HG03439 (cell line): ENCODE measurements at regions not wholly inside any gene's neighbourhood (a gene's known extent, or its start where the extent isn't known, plus 50 kb on each side); places are given as distances from the start of the nearest gene placed in this dataset.
"Not testable (repeated sequence)": the region's sequence is repeated elsewhere in the genome, so short reads cannot be mapped to it uniquely, and the experiment has no call there.

Experiments
- ATAC-seq: cut with Tn5 transposase; IDR thresholded peaks from one replicate; pipeline ENCODE4 v1.9.1; 2021; ENCODE audit warnings: mild to moderate bottlenecking, moderate library complexity; ENCODE audit not compliant: unreplicated experiment

DNA sequence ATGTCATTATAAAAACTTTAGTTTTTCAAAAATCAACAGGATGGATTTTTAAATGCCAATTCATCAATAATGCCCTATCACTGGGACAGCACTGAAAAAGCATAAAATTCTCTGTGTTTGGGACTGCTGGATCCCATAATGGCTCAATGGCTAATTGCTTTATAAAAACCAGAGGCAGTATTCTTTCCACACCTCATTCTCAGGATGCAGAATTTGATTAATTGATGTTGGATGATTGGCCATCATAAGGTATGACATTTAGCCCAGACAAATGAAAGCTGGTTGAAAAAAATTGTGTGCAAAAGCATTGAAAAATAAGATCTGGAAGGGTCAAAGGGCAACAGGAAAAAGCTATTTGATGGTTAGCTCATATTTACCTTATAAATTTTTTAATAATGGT is 362.2 kb upstream of the SNX7 start:
- no peak for ATAC-seq

DNA sequence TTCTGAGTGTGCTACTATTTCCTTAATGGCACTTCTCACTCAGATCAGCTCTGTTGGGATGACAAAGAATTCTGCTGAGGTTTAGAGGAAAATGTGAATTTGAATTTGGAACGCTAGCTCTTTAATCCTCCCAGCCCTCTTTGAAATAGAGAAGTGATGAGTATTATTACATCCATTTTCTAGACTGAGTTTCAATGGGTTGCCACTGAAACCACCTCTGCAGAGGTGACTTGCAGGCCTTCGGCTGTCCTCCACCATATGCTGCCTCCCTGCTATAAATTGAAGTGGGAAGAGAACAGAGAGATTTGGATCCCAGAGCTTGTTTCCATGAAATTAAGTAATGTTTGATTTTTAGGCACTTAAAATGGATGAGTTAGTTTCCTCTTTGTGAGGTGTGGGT is 363.2 kb upstream of the SNX7 start:
- ATAC-seq: no peak

DNA sequence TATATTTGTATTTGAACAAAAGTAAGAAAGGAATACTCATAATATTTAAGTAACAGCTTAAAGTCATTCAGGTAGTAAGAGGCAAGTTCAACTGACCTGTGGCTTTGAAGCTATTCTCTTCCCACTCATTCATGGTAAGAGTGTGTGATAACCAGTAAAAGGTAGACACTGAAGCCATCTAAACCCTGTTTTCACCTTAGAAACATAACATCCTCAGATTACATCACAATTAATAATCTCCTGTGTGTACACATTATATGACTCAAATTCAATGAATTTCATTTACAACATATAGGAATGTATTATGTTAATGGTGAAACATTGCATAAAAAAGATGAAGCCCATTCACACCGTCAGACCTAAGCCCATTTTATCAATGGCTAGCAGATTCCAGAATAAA is 364.8 kb upstream of the SNX7 start:
- no peak for ATAC-seq

DNA sequence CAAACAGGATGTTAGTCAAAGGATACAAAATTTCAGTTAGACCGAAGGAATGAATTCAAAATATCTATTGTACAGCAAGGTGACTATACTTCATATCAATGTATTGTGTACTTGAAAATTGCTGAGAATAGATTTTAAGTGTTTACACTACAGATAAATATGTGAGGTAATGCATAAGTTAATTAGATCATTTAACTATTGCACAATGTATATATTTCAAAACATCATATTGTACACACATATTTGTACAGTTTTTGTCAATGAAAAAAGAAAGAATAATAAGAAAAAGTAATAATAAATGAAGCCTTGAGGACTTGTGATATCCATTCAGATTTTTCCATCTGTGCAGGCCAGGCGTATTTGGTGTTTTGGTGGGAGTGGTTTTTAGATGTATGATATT is 367.4 kb upstream of the SNX7 start:
- no peak for ATAC-seq

DNA sequence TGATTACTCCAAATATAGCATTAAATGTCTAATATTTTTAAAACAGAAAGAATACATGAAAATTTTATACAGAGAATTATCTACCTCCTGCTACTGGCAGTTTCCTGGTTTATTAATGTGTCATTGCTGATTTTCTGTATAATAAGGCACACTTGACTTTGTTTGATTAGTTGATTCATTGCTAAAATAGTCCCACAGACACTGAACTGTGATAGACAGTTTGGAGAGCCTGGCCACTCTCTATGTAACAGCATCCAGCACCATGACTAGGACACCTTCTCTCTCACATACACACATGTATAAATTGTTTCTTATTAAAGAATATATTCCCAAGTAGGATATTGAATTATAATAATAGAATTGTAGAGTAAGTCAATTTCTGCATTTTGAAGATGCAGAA is 368.5 kb upstream of the SNX7 start:
- no peak for ATAC-seq

DNA sequence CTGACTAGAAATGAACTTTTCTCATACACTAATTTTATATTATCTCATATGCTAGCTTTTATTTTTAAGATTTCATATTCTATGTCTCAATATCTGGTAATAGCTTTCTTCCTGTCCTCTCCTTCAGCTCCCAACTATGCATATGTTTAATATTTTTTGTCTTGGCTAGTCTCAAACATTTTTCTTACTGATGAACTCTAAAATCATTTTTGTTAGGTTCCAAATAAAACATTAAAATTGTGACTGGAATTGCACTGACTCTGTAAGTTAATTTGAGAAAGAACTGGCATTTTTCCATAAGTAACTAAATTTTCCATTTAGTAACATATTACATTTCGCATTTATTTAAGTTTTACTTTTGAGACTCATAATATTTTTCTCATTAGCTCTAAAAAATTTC is 368.5 kb upstream of the DPYD start:
- no peak for ATAC-seq

DNA sequence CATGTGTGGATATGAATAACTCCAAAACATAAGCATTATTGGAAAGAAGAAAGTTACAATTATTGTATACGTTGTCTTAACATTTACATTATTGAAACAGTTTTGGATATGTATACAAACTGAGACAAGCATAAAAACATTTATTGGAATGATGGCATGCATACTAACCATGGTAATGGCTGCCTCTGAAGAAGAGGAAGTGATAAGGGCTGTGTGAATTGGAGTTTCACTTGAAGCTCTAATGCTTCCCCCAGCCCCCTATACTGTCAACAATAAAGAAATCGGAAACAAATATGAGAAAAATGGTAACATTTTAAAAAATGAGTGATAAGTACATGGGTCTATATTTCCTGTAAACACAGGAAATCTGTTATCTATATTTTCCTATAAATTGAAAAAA is 367.7 kb upstream of the DPYD start:
- no peak for ATAC-seq

DNA sequence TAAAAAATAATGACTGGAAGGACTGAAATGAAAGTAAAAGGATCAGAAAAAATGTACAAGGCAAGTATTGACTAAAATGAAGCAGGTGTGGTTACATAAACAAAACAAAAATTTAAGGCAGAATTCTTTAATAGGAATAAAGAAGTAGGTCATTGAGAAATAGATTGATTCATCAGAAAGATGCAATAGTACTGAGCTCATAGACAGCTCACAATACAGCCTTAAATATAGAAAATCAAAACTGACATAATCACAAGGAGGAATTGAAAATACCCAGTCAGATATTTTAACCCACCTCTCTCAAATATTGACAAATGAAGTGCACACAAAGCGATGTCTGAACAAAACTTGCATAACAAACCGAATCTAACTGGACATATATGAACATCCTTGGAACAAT is 366.8 kb upstream of the DPYD start:
- no peak for ATAC-seq

DNA sequence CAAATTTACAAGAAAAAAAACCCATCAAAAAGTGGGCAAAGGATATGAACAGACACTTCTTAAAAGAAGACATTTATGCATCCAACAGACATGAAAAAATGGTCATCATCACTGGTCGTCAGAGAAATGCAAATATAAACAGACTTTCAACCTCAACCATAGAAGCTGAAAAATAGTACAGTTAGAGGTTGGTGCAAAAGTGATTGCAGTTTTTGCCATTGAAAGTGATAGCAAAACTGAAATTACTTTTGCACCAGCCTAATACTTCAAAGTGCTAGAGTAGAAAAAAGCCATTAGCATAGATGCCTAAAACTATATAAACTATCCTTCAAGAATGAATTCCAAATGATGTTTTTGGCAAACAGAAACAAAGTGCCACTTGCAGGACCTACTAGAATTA is 365.8 kb upstream of the DPYD start:
- peak; percentile 80 for ATAC-seq

DNA sequence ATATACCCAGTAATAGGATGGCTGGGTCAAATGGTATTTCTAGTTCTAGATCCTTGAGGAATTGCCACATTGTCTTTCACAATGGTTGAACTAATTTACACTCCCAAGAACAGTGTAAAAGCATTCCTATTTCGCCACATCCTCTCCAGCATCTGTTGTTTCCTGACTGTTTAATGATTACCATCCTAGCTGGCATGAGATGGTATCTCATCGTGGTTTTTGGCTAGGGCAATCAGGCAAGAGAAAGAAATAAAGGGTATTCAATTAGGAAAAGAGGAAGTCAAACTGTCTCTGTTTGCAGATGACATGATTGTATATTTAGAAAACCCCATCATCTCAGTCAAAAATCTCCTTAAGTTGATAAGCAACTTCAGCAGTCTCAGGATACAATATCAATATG is 364.5 kb upstream of the DPYD start:
- ATAC-seq: not testable (repeated sequence)

DNA sequence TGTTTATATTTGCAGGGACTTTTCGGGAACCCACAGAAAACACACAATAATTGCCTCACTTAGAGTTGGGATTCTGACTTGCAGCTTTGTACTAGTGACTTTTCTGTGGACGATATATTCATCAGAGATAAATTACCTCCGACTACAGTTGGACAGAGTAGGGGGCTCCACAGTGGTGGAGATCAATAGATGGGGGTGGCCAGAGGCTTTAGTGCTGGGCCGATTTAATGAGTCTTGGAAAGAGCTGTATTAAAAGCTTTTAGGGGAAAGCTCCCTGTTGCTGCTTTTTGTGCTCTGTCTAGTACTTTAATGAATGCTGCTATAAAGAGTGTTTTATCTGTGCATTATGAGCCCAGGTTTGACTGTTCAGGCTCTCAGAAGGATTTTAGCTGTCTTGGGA is 359.2 kb upstream of the DPYD start:
- no peak for ATAC-seq

DNA sequence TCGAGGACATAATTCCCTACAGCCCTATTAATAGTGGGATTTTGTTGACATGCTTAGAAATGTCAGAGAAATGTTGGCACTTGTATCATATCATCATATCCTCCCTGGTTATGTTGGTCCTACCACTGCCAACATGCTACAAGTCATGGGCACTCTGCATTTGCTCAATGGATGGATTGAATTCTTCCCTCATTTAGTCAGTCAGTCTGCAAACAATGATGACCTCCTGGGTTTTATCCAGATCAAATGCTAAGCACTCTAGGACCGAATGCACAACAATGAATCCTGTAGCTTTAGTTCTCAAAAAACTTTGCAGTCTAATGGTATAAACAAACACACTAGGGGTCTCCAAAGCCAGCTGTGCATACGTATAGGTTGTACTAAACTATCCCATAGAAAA is 357.2 kb upstream of the DPYD start:
- no peak for ATAC-seq

DNA sequence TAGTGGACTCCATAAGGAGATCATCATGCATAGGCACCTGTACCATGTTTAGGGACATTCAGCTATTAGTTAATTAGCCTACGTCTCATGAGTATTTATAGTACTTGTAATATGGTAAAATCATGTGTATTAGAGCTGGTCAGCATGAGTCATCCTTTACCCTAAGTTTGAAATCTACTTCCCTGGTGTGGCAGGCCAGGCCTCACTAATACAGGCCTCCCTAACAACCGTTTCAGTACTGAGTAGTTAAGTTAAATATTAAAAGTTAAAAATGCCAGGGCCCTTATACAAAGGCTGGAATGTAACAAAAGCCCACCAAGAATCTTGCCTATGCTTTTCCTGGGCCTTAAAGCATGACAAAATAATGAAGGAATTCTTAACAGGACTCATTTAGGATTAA is 356.3 kb upstream of the DPYD start:
- no peak for ATAC-seq

DNA sequence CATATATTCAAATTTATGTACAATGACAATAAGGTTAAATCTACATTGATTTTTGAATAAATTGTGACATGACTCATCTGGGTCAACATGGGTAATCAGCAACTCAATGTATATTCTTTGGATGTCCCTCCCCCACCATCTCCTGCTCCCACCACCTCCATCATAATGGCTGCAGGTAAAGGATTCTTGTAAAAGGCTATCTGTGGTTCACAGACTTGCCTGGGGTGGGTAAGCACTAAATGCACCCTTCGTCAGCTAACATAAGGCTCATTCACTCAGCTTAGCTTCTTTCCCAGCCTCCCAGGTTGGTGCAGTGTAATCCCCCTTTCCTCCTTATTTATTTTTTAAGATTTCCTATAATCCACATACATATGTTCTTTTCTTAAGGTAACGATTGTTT is 355.7 kb upstream of the DPYD start:
- no peak for ATAC-seq

DNA sequence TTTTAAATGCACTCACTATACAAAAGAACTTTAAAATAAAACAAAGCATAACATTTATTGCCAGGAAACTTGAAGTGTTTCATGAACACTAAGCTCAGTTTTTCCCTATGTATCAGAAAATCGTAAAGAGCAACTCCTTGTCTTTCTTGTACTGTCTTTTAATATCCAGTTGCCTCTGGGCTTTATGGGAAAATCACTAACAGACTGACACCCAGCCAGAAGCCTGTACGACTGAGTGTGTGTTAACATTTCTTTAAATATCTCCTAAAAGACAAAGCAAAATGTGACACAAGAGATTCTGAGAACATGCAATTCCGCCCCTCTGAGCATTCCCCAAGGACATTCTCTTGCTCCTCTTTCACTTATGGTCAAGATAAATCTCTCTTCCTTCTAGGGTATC is 347.5 kb upstream of the DPYD start:
- no peak for ATAC-seq

DNA sequence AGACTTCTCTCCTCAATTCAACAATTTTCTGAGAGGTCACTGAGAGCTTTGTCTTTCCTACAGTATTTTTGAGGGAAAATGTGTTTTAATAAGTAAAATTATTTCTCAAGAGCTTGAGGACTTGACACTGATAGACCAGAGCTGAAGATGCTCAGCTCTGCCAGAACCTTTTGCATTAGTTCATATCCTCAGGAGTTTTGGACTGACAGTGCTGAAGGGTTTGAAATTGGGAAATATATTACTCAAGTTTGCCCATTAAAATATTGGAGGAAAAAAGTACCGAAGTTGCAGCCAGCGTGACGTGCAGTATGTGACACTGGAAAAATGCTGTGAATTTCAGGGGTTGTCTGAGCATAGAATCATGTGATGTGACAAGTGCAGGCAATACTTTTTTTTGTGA is 346.6 kb upstream of the DPYD start:
- no peak for ATAC-seq

DNA sequence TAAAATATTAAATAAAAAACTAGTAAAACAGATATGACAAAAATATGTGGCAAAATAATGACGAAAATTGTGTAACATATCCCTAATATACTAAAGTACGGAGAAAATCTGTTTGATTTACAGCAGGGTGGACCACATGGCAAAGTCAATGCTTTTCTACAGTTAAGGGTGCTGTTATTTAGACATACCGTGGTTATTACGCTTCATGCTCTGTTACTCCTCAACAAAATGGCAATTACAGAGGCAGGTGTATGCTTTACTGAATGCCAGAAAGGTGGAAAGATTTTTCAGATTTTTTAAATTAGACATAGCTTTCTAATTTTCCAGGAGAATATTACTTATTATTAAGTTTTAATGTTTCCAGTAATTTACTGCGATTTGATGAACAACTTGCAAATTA is 343.9 kb upstream of the DPYD start:
- no peak for ATAC-seq

DNA sequence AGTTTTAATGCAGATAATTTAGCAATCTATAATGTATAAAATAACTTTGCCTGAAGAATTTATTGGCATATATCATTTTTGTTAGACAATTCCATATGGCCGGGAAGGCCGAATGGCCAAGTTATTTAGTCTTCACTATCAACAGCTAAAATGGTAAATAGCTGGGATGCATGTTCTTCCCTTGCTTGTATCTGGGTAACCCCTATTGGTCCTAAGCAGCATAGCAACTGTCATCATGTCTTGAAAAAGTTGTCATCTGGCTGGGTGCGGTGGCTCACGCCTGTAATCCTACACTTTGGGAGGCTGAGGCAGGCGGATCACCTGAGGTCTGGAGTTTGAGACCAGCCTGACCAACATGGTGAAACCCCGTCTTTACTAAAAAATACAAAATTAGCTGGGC is 340.0 kb upstream of the DPYD start:
- ATAC-seq: no peak

DNA sequence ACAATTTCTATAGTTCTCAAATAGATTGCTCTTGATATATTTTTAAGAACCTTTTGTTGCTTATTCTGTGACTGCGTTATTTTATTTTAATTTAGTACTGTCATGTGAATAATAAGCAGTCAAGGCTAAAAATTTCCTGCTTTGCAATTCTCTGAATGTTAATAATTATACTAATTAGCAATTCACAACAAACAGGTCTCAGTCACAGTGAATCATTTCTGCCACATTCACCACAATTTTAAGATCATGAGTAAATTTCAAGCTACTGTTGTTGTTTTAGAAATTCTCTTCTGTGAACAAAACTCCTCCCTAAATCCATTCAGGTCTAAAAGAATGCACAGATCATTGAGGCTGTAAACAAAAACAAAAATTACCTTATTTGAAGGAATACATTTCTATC is 339.6 kb upstream of the DPYD start:
- ATAC-seq: no peak

DNA sequence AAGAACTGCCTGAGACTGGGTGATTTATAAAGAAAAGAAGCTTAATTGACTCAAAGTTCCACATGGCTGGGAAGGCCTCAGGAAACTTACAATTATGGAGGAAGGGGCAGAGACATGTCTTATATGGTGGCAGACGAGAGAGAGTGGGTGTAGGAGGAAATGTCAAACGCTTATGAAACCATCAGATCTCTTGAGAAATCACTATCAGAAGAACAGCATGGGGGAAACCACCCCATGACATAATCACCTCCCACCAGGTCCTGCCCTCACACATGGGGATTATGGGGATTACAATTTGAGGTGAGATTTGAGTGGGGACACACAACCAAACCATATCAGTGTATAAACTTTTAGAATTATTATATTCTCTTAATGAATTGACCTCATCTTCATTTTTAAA is 335.9 kb upstream of the DPYD start:
- no peak for ATAC-seq

DNA sequence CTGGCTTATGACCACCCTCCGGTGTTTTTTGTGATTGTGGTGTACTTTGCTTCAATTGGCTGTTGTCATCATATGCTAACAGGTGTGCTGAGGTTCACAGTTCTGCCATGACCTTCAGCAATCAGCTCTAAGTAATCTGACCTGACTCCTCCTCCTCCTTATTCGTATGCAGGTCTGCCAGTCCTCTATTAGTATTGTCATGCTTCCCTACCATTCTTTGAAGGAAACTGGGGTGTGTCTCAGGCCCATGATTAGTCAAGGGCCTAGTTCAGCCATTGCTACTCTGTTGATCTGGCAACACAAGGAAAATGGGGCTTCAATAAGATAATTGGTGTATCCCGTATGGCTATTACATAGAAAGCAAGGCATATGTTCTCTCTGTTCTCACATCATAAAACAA is 332.3 kb upstream of the DPYD start:
- ATAC-seq: no peak

DNA sequence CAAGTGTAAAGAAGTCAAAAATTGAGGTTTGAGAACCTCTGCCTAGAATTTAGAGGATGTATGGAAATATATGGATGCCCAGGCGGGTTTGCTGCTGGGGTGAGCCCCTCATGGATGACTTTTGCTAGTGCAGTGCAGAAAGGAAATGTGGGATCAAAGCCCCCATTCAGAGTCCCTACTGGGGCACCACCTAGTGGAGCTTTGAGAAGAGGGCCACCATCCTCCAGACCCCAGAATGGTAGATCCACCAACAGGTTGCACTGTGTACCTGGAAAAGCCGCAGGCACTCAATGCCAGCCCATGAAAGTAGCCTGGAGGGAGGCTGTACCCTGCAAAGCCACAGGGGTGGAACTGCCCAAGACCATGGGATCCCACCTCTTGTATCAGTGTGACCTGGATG is 330.7 kb upstream of the DPYD start:
- no peak for ATAC-seq

DNA sequence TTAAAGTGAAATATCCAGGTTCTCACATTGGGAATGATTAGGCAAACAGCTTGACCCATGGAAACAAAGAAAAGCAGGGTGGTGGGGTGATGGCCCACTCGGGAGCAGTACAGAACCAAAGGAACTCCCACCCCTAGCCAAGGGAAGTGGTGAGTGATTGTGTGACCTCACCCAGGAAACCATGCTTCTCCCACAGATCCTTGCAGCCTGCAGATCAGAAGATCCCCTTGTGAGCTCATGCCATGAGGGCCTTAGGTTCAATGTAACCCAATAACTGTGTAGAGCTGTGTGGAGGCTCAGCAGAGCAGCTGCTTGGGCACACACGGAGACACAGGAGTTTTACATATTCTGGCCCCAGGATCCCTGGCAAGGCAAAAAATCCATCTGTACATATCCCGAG is 311.8 kb upstream of the DPYD start:
- no peak for ATAC-seq

DNA sequence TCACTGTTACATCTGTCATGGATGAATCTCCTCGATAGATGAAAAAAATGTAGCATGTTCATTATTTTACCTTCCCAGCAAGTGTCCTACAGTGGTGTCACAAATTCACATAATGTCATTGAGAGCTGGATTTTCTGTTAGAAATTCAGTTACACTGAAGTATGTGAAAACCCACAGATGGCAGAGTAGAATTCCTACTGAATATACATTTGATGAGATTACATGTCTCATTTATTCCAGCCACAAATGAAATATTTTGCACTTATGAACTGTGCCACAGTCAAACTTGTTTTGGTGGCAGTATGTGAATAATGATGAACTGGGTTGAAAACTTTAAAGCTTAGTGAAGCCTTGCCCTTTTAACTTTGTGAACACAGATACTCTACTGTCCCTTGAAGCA is 301.9 kb upstream of the DPYD start:
- ATAC-seq: no peak
